Lower lobe of right lung (tissue), 2 donors: ENCODE measurements at regions not wholly inside any gene's neighbourhood (a gene's known extent, or its start where the extent isn't known, plus 50 kb on each side); places are given as distances from the start of the nearest gene placed in this dataset.
A peak's percentile ranks its signal among the peaks of the same experiment; 100 is the strongest.
"Not testable (repeated sequence)": the region's sequence is repeated elsewhere in the genome, so short reads cannot be mapped to it uniquely, and the experiment has no call there.

Source experiments
- ATAC-seq, 2 donors: fragments of 200-7000 bp; cut with Tn5 transposase; one replicate each; pipeline ENCODE4 v1.9.1; 2020 to 2022; ENCODE audit warnings: mild to moderate bottlenecking in 2 of 2, moderate library complexity in 2 of 2
- DNase-seq: peaks from one replicate; pipeline ENCODE4 v3.0.0-alpha.2; 2020
- H3K27ac ChIP-seq: fragments of 200-600 bp; one replicate; pipeline ENCODE4 v1.8.0; 2022
- H3K27me3 ChIP-seq: fragments of 200-600 bp; one replicate; pipeline ENCODE4 v1.8.0; 2022; ENCODE audit warnings: low read depth
- H3K36me3 ChIP-seq: fragments of 200-600 bp; one replicate; pipeline ENCODE4 v1.8.0; 2022; ENCODE audit warnings: mild to moderate bottlenecking
- H3K4me1 ChIP-seq: fragments of 200-600 bp; one replicate; pipeline ENCODE4 v1.8.0; 2022
- H3K4me3 ChIP-seq: fragments of 200-600 bp; one replicate; pipeline ENCODE4 v1.8.0; 2022; ENCODE audit warnings: mild to moderate bottlenecking
- H3K9me3 ChIP-seq: fragments of 200-600 bp; one replicate; pipeline ENCODE4 v1.8.0; 2022
- CTCF ChIP-seq: fragments of 200-600 bp; IDR thresholded peaks from one replicate; pipeline ENCODE4 v1.8.0; 2022; ENCODE audit warnings: antibody characterized with exemption, mild to moderate bottlenecking
- intact Hi-C: fragments of 100-400 bp; cut with DNase I; formaldehyde crosslinking; loops from one replicate; pipeline ENCODE4 v1.11.0; 2022
- donor health status: DM: no; HTN: yes; CAD: no; lungs with severe emphysema.

GRCh38 chr6:11471261-11471660, 66.3 kb upstream of the TMEM170B start:
- no peak overlapping the region for H3K27ac ChIP-seq

GRCh38 chr6:11469684-11470083, 67.9 kb upstream of the TMEM170B start:
- H3K36me3 ChIP-seq, result no peaks in the 10 kb centered on the region
- ATAC-seq, result no peak
- H3K9me3 ChIP-seq, result no peaks in the 10 kb centered on the region
- H3K4me1 ChIP-seq, result peaks cover 18% of the 10 kb centered on the region
- TF ChIP-seq CTCF, result no peak
- intact Hi-C loops, result no loop called here
- H3K27ac ChIP-seq, result no peak overlapping the region
- no peaks in the 10 kb centered on the region for H3K27me3 ChIP-seq
- DNase-seq, result no peak
- H3K4me3 ChIP-seq, result no peak overlapping the region

More at GRCh38 chr6:11471261-11471660, 66.3 kb upstream of the TMEM170B start:
- DNase-seq, result no peak
- no peak for TF ChIP-seq CTCF
- Histone ChIP-seq H3K4me1 (peaks cover 21% of the 10 kb centered on the region), H3K27me3 (no peaks in the 10 kb centered on the region), H3K9me3 (no peaks in the 10 kb centered on the region), H3K36me3 (no peaks in the 10 kb centered on the region), H3K4me3 (no peak overlapping the region)
- intact Hi-C loops, result no loop called here
- ATAC-seq, result no peak

GRCh38 chr6:11468271-11468670, 69.3 kb upstream of the TMEM170B start:
- H3K27ac ChIP-seq, H3K4me3 ChIP-seq, H3K9me3 ChIP-seq, intact Hi-C loops, H3K36me3 ChIP-seq, ATAC-seq, H3K27me3 ChIP-seq, DNase-seq: not testable (repeated sequence)
- peaks cover 11% of the 10 kb centered on the region for H3K4me1 ChIP-seq

- no peaks in the 10 kb centered on the region for H3K9me3 ChIP-seq
- no peak for TF ChIP-seq CTCF
- H3K27me3 ChIP-seq, result no peaks in the 10 kb centered on the region
- H3K4me3 ChIP-seq, result no peak overlapping the region
- H3K4me1 ChIP-seq, result peaks cover 12% of the 10 kb centered on the region
- DNase-seq, result no peak
- H3K27ac ChIP-seq, result no peak overlapping the region
- ATAC-seq, result no peak
- intact Hi-C loops, result no loop called here
- no peaks in the 10 kb centered on the region for H3K36me3 ChIP-seq
Measured at GRCh38 chr6:11467364-11467763, 70.2 kb upstream of the TMEM170B start.

- no peaks in the 10 kb centered on the region for H3K27me3 ChIP-seq
- peaks cover 37% of the 10 kb centered on the region for H3K4me1 ChIP-seq
- intact Hi-C loops, result no loop called here
- ATAC-seq (peak in 1 of 2 donors; percentile 5), DNase-seq (no peak)
- no peak overlapping the region for H3K4me3 ChIP-seq
- H3K36me3 ChIP-seq, result no peaks in the 10 kb centered on the region
- no peak for TF ChIP-seq CTCF
- H3K27ac ChIP-seq, result peak overlapping the region; percentile 22
- H3K9me3 ChIP-seq, result no peaks in the 10 kb centered on the region
Measured at GRCh38 chr6:11463398-11463780, 74.2 kb upstream of the TMEM170B start.

GRCh38 chr6:11462742-11463397, 74.7 kb upstream of the TMEM170B start:
- intact Hi-C loops, result no loop called here
- H3K27ac ChIP-seq, result peak overlapping the region; percentile 22

More at GRCh38 chr6:11462742-11463397, 74.7 kb upstream of the TMEM170B start:
- H3K9me3 ChIP-seq, result no peaks in the 10 kb centered on the region
- no peaks in the 10 kb centered on the region for H3K36me3 ChIP-seq
- peak; percentile 73 to 79 for ATAC-seq
- no peaks in the 10 kb centered on the region for H3K27me3 ChIP-seq
- TF ChIP-seq CTCF, result no peak
- H3K4me3 ChIP-seq, result no peak overlapping the region
- no peak for DNase-seq
- H3K4me1 ChIP-seq, result peaks cover 37% of the 10 kb centered on the region
